ENCODE measurements at regions not wholly inside any gene's neighbourhood (a gene's known extent, or its start where the extent isn't known, plus 50 kb on each side); places are given as distances from the start of the nearest gene placed in this dataset.
"Not testable (repeated sequence)": the region's sequence is repeated elsewhere in the genome, so short reads cannot be mapped to it uniquely, and the experiment has no call there.

DNA sequence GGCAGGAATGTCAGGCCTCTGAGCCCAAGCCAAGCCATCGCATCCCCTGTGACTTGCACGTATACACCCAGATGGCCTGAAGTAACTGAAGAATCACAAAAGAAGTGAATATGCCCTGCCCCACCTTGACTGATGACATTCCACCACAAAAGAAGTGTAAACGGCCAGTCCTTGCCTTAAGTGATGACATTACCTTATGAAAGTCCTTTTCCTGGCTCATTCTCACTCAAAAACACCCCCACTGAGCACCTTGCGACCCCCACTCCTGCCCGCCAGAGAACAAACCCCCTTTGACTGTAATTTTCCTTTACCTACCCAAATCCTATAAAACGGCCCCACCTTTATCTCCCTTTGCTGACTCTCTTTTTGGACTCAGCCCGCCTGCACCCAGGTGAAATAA lies 185.8 kb upstream of the MEIS1 start:
- H3K27me3 Mint-ChIP-seq; H3K9me3 Mint-ChIP-seq; H3K4me3 Mint-ChIP-seq; H3K4me1 Mint-ChIP-seq; DNase-seq; intact Hi-C loops (cut with micrococcal nuclease); H3K27ac Mint-ChIP-seq; H3K36me3 Mint-ChIP-seq (ENCODE audit: low read depth): not testable (repeated sequence)

- H3K27ac Mint-ChIP-seq; intact Hi-C loops (cut with micrococcal nuclease); H3K4me1 Mint-ChIP-seq; H3K9me3 Mint-ChIP-seq; H3K4me3 Mint-ChIP-seq; H3K36me3 Mint-ChIP-seq (ENCODE audit: low read depth); H3K27me3 Mint-ChIP-seq; DNase-seq: not testable (repeated sequence)
Measured at GRCh38 chr2:66243809-66244208, 191.1 kb upstream of the MEIS1 start.

GRCh38 chr2:66242888-66243287 lies 192.0 kb upstream of the MEIS1 start:
- H3K27me3 Mint-ChIP-seq; H3K36me3 Mint-ChIP-seq (ENCODE audit: low read depth); H3K4me1 Mint-ChIP-seq; H3K4me3 Mint-ChIP-seq; H3K9me3 Mint-ChIP-seq; intact Hi-C loops (cut with micrococcal nuclease); DNase-seq; H3K27ac Mint-ChIP-seq: not testable (repeated sequence)

DNA sequence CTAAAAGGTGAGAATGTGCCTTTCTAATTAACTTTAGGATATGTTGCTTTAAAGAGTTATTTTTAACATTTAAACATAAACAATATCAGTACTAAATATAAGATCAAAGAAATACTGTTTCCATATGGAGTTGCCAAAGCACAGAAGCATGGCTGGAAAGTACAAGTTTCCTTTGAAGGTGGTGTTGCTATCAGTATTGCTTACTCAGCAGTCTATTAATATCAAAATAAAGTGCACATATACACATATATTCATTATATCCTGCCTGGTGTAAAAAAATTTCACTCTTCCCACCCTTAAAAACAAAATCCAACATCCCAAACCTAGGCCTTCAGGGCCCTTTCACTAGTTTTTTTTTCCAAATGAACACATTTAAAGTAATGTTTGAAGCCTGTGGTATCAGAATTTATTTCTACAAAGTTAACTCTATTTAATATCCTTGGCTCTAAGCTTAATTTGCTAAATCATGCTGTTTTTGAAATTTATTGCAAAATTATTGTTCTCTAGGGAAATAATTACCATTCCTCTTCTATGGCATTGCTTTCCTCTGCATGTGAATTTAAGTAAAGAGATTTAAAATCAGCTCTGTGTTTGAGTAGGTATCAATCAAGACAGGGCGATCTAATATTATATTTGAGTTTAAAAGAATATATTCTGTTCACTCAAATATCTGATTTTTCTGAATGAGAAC lies 192.7 kb upstream of the MEIS1 start:
- intact Hi-C loops (cut with micrococcal nuclease), result no loop called here

DNA sequence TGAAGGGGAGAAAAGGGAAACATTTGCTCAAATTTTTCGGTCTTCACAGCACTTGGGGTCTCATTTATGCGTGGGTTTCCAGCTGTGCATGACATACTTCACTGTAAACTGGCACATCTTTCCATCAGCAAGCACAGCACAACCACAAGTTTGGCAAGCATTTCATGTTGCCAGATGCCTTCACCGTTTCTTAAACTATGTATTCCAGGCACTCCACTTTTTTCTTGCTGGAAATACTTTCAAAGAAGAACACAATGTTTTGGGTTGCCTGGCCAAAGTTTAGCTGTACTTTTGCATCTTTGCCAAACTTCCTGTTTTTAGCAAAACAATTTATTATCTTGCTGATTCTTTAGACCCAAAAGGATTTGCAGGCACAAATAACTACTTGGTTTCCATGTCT lies 194.6 kb upstream of the MEIS1 start:
- H3K27me3 Mint-ChIP-seq, result no peaks in the 10 kb centered on the region
- DNase-seq, result no peak
- H3K9me3 Mint-ChIP-seq, result no peaks in the 10 kb centered on the region
- H3K4me1 Mint-ChIP-seq, result no peaks in the 10 kb centered on the region
- no peak overlapping the region for H3K4me3 Mint-ChIP-seq
- no peaks in the 10 kb centered on the region for H3K36me3 Mint-ChIP-seq (ENCODE audit: low read depth)
- intact Hi-C loops (cut with micrococcal nuclease), result no loop called here
- H3K27ac Mint-ChIP-seq, result no peak overlapping the region

More for the DNA sequence above, 192.7 kb upstream of the MEIS1 start:
- DNase-seq, result no peak
- H3K27me3 Mint-ChIP-seq, result no peaks in the 10 kb centered on the region
- no peaks in the 10 kb centered on the region for H3K9me3 Mint-ChIP-seq
- H3K4me3 Mint-ChIP-seq, result no peak overlapping the region
- H3K27ac Mint-ChIP-seq, result no peak overlapping the region
- no peaks in the 10 kb centered on the region for H3K4me1 Mint-ChIP-seq
- no peaks in the 10 kb centered on the region for H3K36me3 Mint-ChIP-seq (ENCODE audit: low read depth)

- no peaks in the 10 kb centered on the region for H3K27me3 Mint-ChIP-seq
- intact Hi-C loops (cut with micrococcal nuclease), result no loop called here
- H3K9me3 Mint-ChIP-seq, result no peaks in the 10 kb centered on the region
- no peaks in the 10 kb centered on the region for H3K36me3 Mint-ChIP-seq (ENCODE audit: low read depth)
- H3K27ac Mint-ChIP-seq, result no peak overlapping the region
- H3K4me1 Mint-ChIP-seq, result no peaks in the 10 kb centered on the region
- no peak for DNase-seq
- H3K4me3 Mint-ChIP-seq, result no peak overlapping the region
Measured at GRCh38 chr2:66239655-66240054, 195.3 kb upstream of the MEIS1 start.

DNA sequence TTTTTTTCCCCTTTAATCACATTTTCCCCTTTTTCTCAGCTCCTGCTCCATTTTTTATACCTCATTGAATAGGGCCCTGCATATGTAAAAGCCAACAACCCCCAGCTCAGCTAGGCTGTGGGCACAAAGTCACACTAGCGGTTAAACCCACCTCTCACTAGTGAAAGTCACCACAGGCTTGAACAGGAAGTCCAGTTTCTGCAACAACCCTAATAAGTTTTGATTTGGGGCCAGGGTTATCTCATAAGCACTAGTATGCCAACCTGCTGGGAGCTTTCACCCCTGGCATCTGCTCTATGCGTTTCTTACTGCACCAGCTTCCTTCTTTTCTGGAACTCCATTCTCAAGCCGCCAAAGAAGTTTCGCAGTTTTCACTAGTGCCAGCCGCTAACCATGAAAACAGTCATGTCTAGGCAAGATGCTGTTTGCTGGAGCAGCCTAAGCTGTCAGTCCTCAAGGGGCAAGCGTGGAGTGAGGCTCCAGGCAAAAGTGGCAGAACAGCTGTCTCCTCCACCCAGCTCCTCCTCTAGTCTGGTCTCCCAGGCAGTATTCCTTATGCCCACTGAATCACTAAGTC lies 197.0 kb upstream of the MEIS1 start:
- H3K27ac Mint-ChIP-seq, result no peak overlapping the region
- intact Hi-C loops (cut with micrococcal nuclease), result no loop called here
- H3K36me3 Mint-ChIP-seq (ENCODE audit: low read depth), result no peaks in the 10 kb centered on the region
- no peaks in the 10 kb centered on the region for H3K9me3 Mint-ChIP-seq
- H3K27me3 Mint-ChIP-seq, result no peaks in the 10 kb centered on the region
- no peaks in the 10 kb centered on the region for H3K4me1 Mint-ChIP-seq
- DNase-seq, result no peak
- H3K4me3 Mint-ChIP-seq, result no peak overlapping the region

DNA sequence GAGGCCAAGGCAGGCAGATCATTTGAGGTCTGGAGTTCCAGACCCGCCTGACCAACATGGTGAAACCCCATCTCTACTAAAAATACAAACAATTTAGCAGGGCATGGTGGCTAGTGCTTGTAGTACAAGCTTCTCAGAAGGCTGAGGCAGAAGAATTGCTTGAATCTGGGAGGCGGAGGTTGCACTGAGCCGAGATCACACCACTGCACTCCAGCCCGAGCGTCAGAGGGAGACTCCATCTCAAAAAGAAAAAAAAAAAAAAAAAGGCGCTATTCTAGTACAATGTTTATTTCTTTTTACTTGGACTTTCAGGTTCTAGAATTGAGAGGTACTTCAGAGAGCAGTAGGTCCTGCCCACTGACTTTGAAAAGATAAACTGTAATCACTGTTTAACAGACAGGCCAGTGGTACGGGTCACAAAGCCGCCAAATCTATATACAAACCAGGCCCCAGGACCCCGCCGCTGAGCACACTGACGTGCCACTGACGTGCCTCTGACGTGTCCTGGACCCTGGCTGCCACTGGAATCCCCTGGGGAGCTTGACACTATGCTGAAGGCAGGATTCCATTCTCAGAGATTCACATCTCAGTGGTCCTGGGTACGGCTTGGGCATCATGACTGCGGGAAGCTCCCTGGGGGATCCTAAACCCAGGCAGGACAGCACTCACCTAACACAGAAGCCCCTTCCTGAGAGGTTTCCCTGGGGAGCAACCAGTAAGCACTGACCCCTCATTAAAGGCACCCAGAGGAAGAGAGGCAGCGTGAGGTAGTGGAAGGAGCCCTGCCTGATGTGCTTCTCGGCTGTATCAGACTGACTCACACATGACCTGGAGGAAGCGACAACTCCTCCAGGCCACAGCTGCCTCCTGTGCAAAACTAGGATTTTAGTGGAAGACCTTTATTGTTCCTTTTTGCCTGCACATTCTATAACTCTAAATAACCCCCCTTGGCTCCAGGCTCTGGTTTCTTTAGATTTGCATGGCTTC lies 197.8 kb upstream of the MEIS1 start:
- Mint-ChIP-seq H3K4me3 (no peak overlapping the region), H3K27me3 (no peaks in the 10 kb centered on the region), H3K9me3 (no peaks in the 10 kb centered on the region)

GRCh38 chr2:66236067-66236685 lies 198.7 kb upstream of the MEIS1 start:
- intact Hi-C loops (cut with micrococcal nuclease), result no loop called here
- Mint-ChIP-seq H3K4me3 (no peak overlapping the region), H3K36me3 (ENCODE audit: low read depth) (no peaks in the 10 kb centered on the region), H3K4me1 (no peaks in the 10 kb centered on the region), H3K27ac (no peak overlapping the region), H3K27me3 (no peaks in the 10 kb centered on the region), H3K9me3 (no peaks in the 10 kb centered on the region)
- no peak for DNase-seq

More for the DNA sequence above, 197.8 kb upstream of the MEIS1 start:
- H3K36me3 Mint-ChIP-seq (ENCODE audit: low read depth), result no peaks in the 10 kb centered on the region
- DNase-seq, result no peak
- no peaks in the 10 kb centered on the region for H3K4me1 Mint-ChIP-seq
- no peak overlapping the region for H3K27ac Mint-ChIP-seq
- intact Hi-C loops (cut with micrococcal nuclease), result no loop called here

GRCh38 chr2:66235428-66235827 lies 199.5 kb upstream of the MEIS1 start:
- DNase-seq, result no peak
- intact Hi-C loops (cut with micrococcal nuclease), result no loop called here
- Mint-ChIP-seq H3K9me3 (no peaks in the 10 kb centered on the region), H3K27ac (no peak overlapping the region), H3K4me1 (no peaks in the 10 kb centered on the region), H3K27me3 (no peaks in the 10 kb centered on the region), H3K36me3 (ENCODE audit: low read depth) (no peaks in the 10 kb centered on the region), H3K4me3 (no peak overlapping the region)

DNA sequence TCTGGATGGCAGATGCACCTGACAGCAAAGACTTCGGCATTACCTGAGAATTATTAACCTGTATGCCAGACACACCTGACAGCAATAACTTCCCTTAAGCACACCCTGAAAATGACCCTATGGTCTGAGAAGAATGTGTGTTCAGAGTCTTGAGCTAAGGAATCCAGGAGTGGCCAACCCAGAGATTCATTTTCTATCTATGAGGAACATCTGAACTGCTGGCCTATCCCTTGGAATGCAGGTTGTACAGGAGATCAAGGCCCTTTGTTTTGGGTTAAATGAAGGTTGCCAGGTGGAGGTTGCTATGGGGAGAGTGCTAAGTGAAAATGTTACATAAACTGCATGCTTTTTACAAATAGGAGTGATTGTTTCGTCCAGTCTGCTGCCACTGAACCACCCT lies 200.9 kb upstream of the MEIS1 start:
- H3K9me3 Mint-ChIP-seq, result no peaks in the 10 kb centered on the region
- no peak for DNase-seq
- no peaks in the 10 kb centered on the region for H3K36me3 Mint-ChIP-seq (ENCODE audit: low read depth)
- intact Hi-C loops (cut with micrococcal nuclease), result no loop called here
- no peak overlapping the region for H3K27ac Mint-ChIP-seq
- no peak overlapping the region for H3K4me3 Mint-ChIP-seq
- no peaks in the 10 kb centered on the region for H3K4me1 Mint-ChIP-seq
- no peaks in the 10 kb centered on the region for H3K27me3 Mint-ChIP-seq

DNA sequence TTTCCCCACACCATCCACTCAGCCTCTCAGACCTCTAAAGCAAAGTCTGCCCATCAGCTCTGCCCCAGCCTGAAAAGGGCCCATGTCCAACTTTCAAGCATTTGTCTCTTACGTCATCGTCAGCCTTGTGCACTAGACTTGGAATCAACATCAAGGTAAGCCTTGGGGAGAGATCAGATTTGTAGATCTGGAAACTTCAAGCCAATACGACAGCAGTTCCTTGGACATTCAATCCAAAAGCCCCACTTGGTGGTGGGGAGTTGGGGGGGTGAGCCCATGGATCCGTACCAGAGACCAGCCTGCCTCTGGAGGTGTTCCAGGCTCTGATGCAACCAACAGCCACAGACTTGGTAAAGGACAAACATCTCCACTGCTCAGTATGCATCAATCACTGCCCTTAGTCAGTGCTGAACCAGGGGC lies 206.8 kb upstream of the MEIS1 start:
- no peak overlapping the region for H3K4me3 Mint-ChIP-seq
- no peaks in the 10 kb centered on the region for H3K27me3 Mint-ChIP-seq
- H3K36me3 Mint-ChIP-seq (ENCODE audit: low read depth), result no peaks in the 10 kb centered on the region
- no peak overlapping the region for H3K27ac Mint-ChIP-seq
- no peaks in the 10 kb centered on the region for H3K4me1 Mint-ChIP-seq
- no peaks in the 10 kb centered on the region for H3K9me3 Mint-ChIP-seq
- no peak for DNase-seq
- intact Hi-C loops (cut with micrococcal nuclease), result no loop called here

DNA sequence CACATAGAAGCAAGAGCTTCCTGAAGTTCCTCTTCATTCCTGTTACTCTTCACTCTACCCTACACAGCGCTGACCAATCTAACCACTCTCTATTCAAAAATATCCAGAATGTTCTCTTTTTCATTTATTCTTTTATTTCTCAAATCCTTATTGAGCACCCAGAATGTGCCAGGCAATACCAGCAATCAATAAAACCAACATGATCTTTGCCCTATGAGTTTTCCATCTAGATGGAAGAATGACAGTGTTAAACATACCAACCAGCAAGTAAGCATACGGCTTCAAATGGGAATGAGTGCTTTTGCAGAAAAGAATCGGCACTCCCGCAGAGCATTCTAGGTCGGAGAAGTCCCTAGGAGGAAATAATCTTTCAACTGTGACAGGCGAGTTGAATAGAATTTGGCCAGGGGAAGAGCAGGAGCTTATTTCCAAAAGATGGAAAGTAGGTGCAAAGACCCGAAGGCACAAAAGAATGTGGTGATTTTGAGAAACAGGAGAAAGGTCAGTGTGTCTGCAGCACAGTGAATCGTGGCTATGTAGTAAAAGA lies 217.8 kb upstream of the MEIS1 start:
- Mint-ChIP-seq H3K27ac (no peak overlapping the region), H3K4me3 (no peak overlapping the region), H3K27me3 (no peaks in the 10 kb centered on the region), H3K36me3 (ENCODE audit: low read depth) (no peaks in the 10 kb centered on the region), H3K9me3 (no peaks in the 10 kb centered on the region), H3K4me1 (no peaks in the 10 kb centered on the region)
- DNase-seq, result no peak
- intact Hi-C loops (cut with micrococcal nuclease), result no loop called here

- intact Hi-C loops (cut with micrococcal nuclease), result no loop called here
- H3K27ac Mint-ChIP-seq, result no peak overlapping the region
- no peaks in the 10 kb centered on the region for H3K4me1 Mint-ChIP-seq
- no peaks in the 10 kb centered on the region for H3K36me3 Mint-ChIP-seq (ENCODE audit: low read depth)
- H3K9me3 Mint-ChIP-seq, result no peaks in the 10 kb centered on the region
- no peak overlapping the region for H3K4me3 Mint-ChIP-seq
- no peak for DNase-seq
- no peaks in the 10 kb centered on the region for H3K27me3 Mint-ChIP-seq
Measured at GRCh38 chr2:66212749-66213148, 222.2 kb upstream of the MEIS1 start.

All from activated CD4-positive, alpha-beta T cell treated with anti-CD3 and anti-CD28 coated beads, Interleukin-2, amount 10 ng/mL, durations not matched to agents 24 days and 14 days (primary cell).